K562 (cell line): ENCODE measurements at regions not wholly inside any gene's neighbourhood (a gene's known extent, or its start where the extent isn't known, plus 50 kb on each side); places are given as distances from the start of the nearest gene placed in this dataset.

Source experiments
- ATAC-seq: fragments of 200-7000 bp; cut with Tn5 transposase; 3 replicates; pipeline ENCODE4 v1.9.1; 2020; ENCODE audit warnings: moderate library complexity
- BruUV-seq: library from RNA; stranded (reverse); fragments of 400-500 nt; replicated peaks from 2 replicates; lab custom pipeline; 2021; lab: Mats Ljungman, UMichigan
- CTCF ChIA-PET: fragments of 300-600 bp; formaldehyde crosslinking; extraction: SDS; loops from one replicate; lab custom pipeline; 2021; ENCODE audit warnings: low intra/inter-chr PET ratio; lab: Yijun Ruan, JAX
- POLR2A ChIA-PET: fragments of 300-600, 350-650 bp; sonication (Branson Sonifier 250); formaldehyde crosslinking; extraction: SDS; loops from one replicate; lab custom pipeline; 2021; ENCODE audit warnings: antibody characterized with exemption, inconsistent platforms; lab: Yijun Ruan, JAX
- DNase-seq, 4 experiments: peaks; one replicate each; pipeline versions ENCODE4 v3.0.0 to v3.0.0-alpha.2; 2011 to 2018; ENCODE audit warnings: low spot score in 3 of 4, mixed read lengths in 3 of 4; ENCODE audit errors: extremely low read depth in 1 of 4
- FAIRE-seq: peaks from 2 replicates; lab custom pipeline; 2011; peaks lifted over from hg19 to GRCh38; lab: Jason Lieb, UNC
- H2AFZ ChIP-seq: 2 replicates; pipeline ENCODE4 v1.6.0; 2011; ENCODE audit warnings: low read depth, low read length, control low read depth, inconsistent platforms
- H3K27ac ChIP-seq: fragments of 200-600 bp; 3 replicates; pipeline ENCODE4 v1.8.0; 2011; ENCODE audit warnings: low read depth, mild to moderate bottlenecking, control low read depth, inconsistent platforms, low read length, moderate library complexity, mixed read lengths; ENCODE audit errors: extremely low read depth
- H3K27me3 ChIP-seq, 2 experiments: fragments of 300-600 bp in 1 of 2; 2 replicates in 1 of 2; 3 replicates in 1 of 2; pipeline versions ENCODE4 v1.6.0 to v1.8.0; 2011; ENCODE audit warnings: inconsistent platforms in 2 of 2, low read length in 2 of 2, mild to moderate bottlenecking in 1 of 2, mixed read lengths in 1 of 2, moderate library complexity in 1 of 2; ENCODE audit not compliant: control insufficient read depth in 2 of 2, insufficient read depth in 2 of 2
- H3K36me3 ChIP-seq: fragments of 300-600 bp; 3 replicates; pipeline ENCODE4 v1.8.0; 2011; ENCODE audit warnings: mild to moderate bottlenecking, low read length, inconsistent platforms; ENCODE audit not compliant: control insufficient read depth, insufficient read depth
- H3K4me1 ChIP-seq, 2 experiments: fragments of 200-600 bp in 1 of 2; replicated peaks in 1 of 2; 2 replicates in 1 of 2; 3 replicates in 1 of 2; pipeline versions ENCODE4 v1.5.1 to v1.8.0; 2011; ENCODE audit warnings: inconsistent platforms in 2 of 2, low read length in 2 of 2, mild to moderate bottlenecking in 1 of 2, mixed read lengths in 1 of 2, moderate library complexity in 1 of 2; ENCODE audit not compliant: control insufficient read depth in 2 of 2, insufficient read depth in 2 of 2
- H3K4me2 ChIP-seq: 2 replicates; pipeline ENCODE4 v1.6.1; 2011; ENCODE audit warnings: low read length, control low read depth, inconsistent platforms, mixed read lengths; ENCODE audit not compliant: insufficient read depth
- H3K4me3 ChIP-seq: fragments of 200-600 bp; sonication (generic), shearing (Covaris generic); 2 replicates; pipeline ENCODE4 v1.5.1; 2016; ENCODE audit warnings: control low read depth, inconsistent platforms
- H3K79me2 ChIP-seq: fragments of 200-600 bp; 3 replicates; pipeline ENCODE4 v1.8.0; 2011; ENCODE audit warnings: low read length, inconsistent platforms; ENCODE audit not compliant: control insufficient read depth, insufficient read depth
- H3K9ac ChIP-seq, 2 experiments: 2 replicates each; pipeline versions ENCODE4 v1.6.0 to v1.6.1; 2011; ENCODE audit warnings: low read depth in 2 of 2, low read length in 2 of 2, control low read depth in 1 of 2, inconsistent platforms in 1 of 2, mild to moderate bottlenecking in 1 of 2, mixed read lengths in 1 of 2; ENCODE audit not compliant: insufficient read depth in 1 of 2
- H3K9me1 ChIP-seq: one replicate; pipeline ENCODE4 v1.6.0; 2011; ENCODE audit warnings: inconsistent platforms, mild to moderate bottlenecking, low read length, moderate library complexity; ENCODE audit not compliant: control insufficient read depth, insufficient read depth
- H3K9me3 ChIP-seq: replicated peaks from 2 replicates; pipeline ENCODE4 v1.5.1; 2011; ENCODE audit warnings: low read depth, low read length, inconsistent platforms; ENCODE audit not compliant: control insufficient read depth, insufficient read depth
- H4K20me1 ChIP-seq: replicated peaks from 2 replicates; pipeline ENCODE4 v1.6.1; 2011; ENCODE audit warnings: low read length, inconsistent platforms, mixed read lengths; ENCODE audit not compliant: control insufficient read depth, insufficient read depth
- DDX20 ChIP-seq: fragments of 450-650 bp; IDR thresholded peaks from 2 replicates; pipeline ENCODE4 v1.6.1; 2016; ENCODE audit warnings: missing genetic modification characterization, low read depth, mild to moderate bottlenecking, missing compliant biosample characterization, moderate library complexity
- GATAD2A ChIP-seq: fragments of 450-650 bp; IDR thresholded peaks from 2 replicates; pipeline ENCODE4 v1.6.1; 2017
- HDAC8 ChIP-seq: fragments of 450-650 bp; IDR thresholded peaks from 2 replicates; pipeline ENCODE4 v1.6.1; 2016; ENCODE audit warnings: mild to moderate bottlenecking, missing genetic modification characterization, moderate library complexity, missing compliant biosample characterization
- HMBOX1 ChIP-seq: sonication (generic); IDR thresholded peaks from 2 replicates; pipeline ENCODE4 v1.6.1; 2016
- NBN ChIP-seq: fragments of 450-650 bp; IDR thresholded peaks from 2 replicates; pipeline ENCODE4 v1.6.1; 2016; ENCODE audit warnings: low read depth, mild to moderate bottlenecking
- POLR2G ChIP-seq: fragments of 200-400 bp; formaldehyde crosslinking; IDR thresholded peaks from 2 replicates; pipeline ENCODE4 v1.6.1; 2017; ENCODE audit warnings: low read depth, mild to moderate bottlenecking, antibody characterized with exemption, low read length, moderate library complexity
- SMARCC2 ChIP-seq: fragments of 450-650 bp; IDR thresholded peaks from 2 replicates; pipeline ENCODE4 v1.6.1; 2017; ENCODE audit warnings: antibody characterized with exemption, moderate library complexity, mild to moderate bottlenecking, low read depth
- TAL1 ChIP-seq: fragments of 450-650 bp; IDR thresholded peaks from 2 replicates; pipeline ENCODE4 v1.6.1; 2016; ENCODE audit warnings: mild to moderate bottlenecking
- ZC3H8 ChIP-seq: fragments of 450-650 bp; IDR thresholded peaks from 2 replicates; pipeline ENCODE4 v1.6.1; 2017
- ZNF133 ChIP-seq: fragments of 250-450 bp; sonication (Bioruptor Pico); IDR thresholded peaks from 2 replicates; pipeline ENCODE4 v1.4.0; 2020; ENCODE audit warnings: mild to moderate bottlenecking
- ZNF592 ChIP-seq: fragments of 450-650 bp; IDR thresholded peaks from 2 replicates; pipeline ENCODE4 v1.6.1; 2017; ENCODE audit warnings: antibody characterized with exemption, mild to moderate bottlenecking
- ZNF668 ChIP-seq: fragments of 250-450 bp; sonication (Bioruptor Pico); IDR thresholded peaks from 2 replicates; pipeline ENCODE4 v1.8.0; 2022; ENCODE audit warnings: mild to moderate bottlenecking, inconsistent platforms
- WGBS: fragments of 100-300 bp; shearing (Covaris generic); methylation state at CpG from one replicate; pipeline ENCODE4 v1.1.6; 2016; ENCODE audit warnings: low coverage, mixed read lengths; ENCODE audit not compliant: insufficient coverage; ENCODE audit errors: missing lambda C conversion rate; 5-methylcytosine and 5-hydroxymethylcytosine counted together
- in situ Hi-C: fragments of 300-500 bp; cut with MboI; formaldehyde crosslinking; loops from 4 replicates; pipeline ENCODE4 v1.15.0; 2018; ENCODE audit warnings: inconsistent platforms, mixed read lengths
- intact Hi-C: fragments of 100-400 bp; cut with micrococcal nuclease; formaldehyde crosslinking; loops from 2 replicates; pipeline ENCODE4 v1.14.2; 2022
- TF ChIP-seq, protein P1 (sequence below): sonication (generic); formaldehyde crosslinking; IDR thresholded peaks from 2 replicates; pipeline ENCODE4 v1.9.0; 2022; ENCODE audit warnings: mild to moderate bottlenecking, missing genetic modification reagents
- TF ChIP-seq, protein P2 (sequence below): IDR thresholded peaks from 3 replicates; pipeline ENCODE4 v1.6.1; 2011; ENCODE audit warnings: borderline replicate concordance, mild to moderate bottlenecking, moderate library complexity; ENCODE audit not compliant: insufficient read length; ENCODE audit errors: extremely low read depth

- in situ Hi-C loops: no loop called here
- no peaks in the 10 kb centered on the region for H3K9me3 ChIP-seq
- peak overlapping the region; percentile 80; the same call in 2 of the 3 replicates for H3K27ac ChIP-seq
- H3K4me3 ChIP-seq: peak overlapping the region; percentile 63
- peak overlapping the region; percentile 89 for H2AFZ ChIP-seq
- ATAC-seq (peak; percentile 42), DNase-seq (peak in 1 of 4 experiments; percentile 61), FAIRE-seq (no peak)
- no peaks in the 10 kb centered on the region for H3K36me3 ChIP-seq
- H3K27me3 ChIP-seq: no peaks in the 10 kb centered on the region
- peak overlapping the region; percentile 86 for H3K4me2 ChIP-seq
- no TSS peak for BruUV-seq
- ChIA-PET POLR2A (interaction anchor here (0.6 to 1.8 kb wide), 6 partner anchors 13 to 184 kb away, joined by 3 to 5 read pairs (median 4); no protein-coding TSS in a partner anchor), CTCF (no interaction called here)
- intact Hi-C loops: loop anchor here (1.0 to 5.0 kb wide), 2 partner anchors 9 to 216 kb away; no protein-coding TSS in a partner anchor
- peak overlapping the region in 1 of 2 experiments; percentile 86; a peak in 2 of 4 replicates for H3K9ac ChIP-seq
- no peaks in the 10 kb centered on the region for H3K79me2 ChIP-seq
- peaks cover 7 to 10% of the 10 kb centered on the region in 2 experiments; a peak in 4 of 5 replicates for H3K4me1 ChIP-seq
- no peaks in the 10 kb centered on the region for H3K9me1 ChIP-seq
- H4K20me1 ChIP-seq: no peaks in the 10 kb centered on the region
- 27% methylated on average over 13 of the region's 13 CpGs for WGBS
- no peak for TF ChIP-seq HMBOX1
- TF ChIP-seq GATAD2A: no peak
- TF ChIP-seq, protein P1, sequence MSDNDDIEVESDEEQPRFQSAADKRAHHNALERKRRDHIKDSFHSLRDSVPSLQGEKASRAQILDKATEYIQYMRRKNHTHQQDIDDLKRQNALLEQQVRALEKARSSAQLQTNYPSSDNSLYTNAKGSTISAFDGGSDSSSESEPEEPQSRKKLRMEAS (CRISPR knock-in tag): no peak
- TF ChIP-seq, protein P2, sequence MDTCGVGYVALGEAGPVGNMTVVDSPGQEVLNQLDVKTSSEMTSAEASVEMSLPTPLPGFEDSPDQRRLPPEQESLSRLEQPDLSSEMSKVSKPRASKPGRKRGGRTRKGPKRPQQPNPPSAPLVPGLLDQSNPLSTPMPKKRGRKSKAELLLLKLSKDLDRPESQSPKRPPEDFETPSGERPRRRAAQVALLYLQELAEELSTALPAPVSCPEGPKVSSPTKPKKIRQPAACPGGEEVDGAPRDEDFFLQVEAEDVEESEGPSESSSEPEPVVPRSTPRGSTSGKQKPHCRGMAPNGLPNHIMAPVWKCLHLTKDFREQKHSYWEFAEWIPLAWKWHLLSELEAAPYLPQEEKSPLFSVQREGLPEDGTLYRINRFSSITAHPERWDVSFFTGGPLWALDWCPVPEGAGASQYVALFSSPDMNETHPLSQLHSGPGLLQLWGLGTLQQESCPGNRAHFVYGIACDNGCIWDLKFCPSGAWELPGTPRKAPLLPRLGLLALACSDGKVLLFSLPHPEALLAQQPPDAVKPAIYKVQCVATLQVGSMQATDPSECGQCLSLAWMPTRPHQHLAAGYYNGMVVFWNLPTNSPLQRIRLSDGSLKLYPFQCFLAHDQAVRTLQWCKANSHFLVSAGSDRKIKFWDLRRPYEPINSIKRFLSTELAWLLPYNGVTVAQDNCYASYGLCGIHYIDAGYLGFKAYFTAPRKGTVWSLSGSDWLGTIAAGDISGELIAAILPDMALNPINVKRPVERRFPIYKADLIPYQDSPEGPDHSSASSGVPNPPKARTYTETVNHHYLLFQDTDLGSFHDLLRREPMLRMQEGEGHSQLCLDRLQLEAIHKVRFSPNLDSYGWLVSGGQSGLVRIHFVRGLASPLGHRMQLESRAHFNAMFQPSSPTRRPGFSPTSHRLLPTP: peak; percentile 65
- TF ChIP-seq DDX20 (tag): 0 out of 2 replicates have a peak, but pooled peaks have one; percentile 24
- no peak for TF ChIP-seq ZC3H8
- no peak for TF ChIP-seq ZNF133 (CRISPR knock-in tag)
- no peak for TF ChIP-seq POLR2G
- TF ChIP-seq ZNF668: no peak
- peak; percentile 48; the same call in 1 of the 2 replicates for TF ChIP-seq ZNF592
- TF ChIP-seq NBN: peak; percentile 39; the same call in 1 of the 2 replicates
- no peak for TF ChIP-seq HDAC8 (tag)
- no peak for TF ChIP-seq SMARCC2
- TF ChIP-seq TAL1: 0 out of 2 replicates have a peak, but pooled peaks have one; percentile 1
These were observed 197.0 kb downstream of the TRIM27 start for GRCh38 chr6:28726569-28727309.
